CD1c-positive myeloid dendritic cell (primary cell): ENCODE measurements at regions not wholly inside any gene's neighbourhood (a gene's known extent, or its start where the extent isn't known, plus 50 kb on each side); places are given as distances from the start of the nearest gene placed in this dataset.

ENCODE experiments used
- DNase-seq: peaks from one replicate; pipeline ENCODE4 v3.0.0-alpha.2; 2016; ENCODE audit errors: extremely low spot score

- no peak for DNase-seq
These were observed 60.3 kb downstream of the DACT1 start for GRCh38 chr14:58697930-58698642.

GRCh38 chr14:58699681-58700205 lies 62.0 kb downstream of the DACT1 start:
- DNase-seq = no peak

- no peak for DNase-seq
These were observed 63.4 kb downstream of the DACT1 start for GRCh38 chr14:58701156-58701555.

GRCh38 chr14:58701604-58702003 lies 63.8 kb downstream of the DACT1 start:
- DNase-seq = no peak

GRCh38 chr14:58702441-58703160 lies 64.8 kb downstream of the DACT1 start:
- no peak for DNase-seq

GRCh38 chr14:58703161-58703506 lies 65.4 kb downstream of the DACT1 start:
- no peak for DNase-seq

GRCh38 chr14:58705066-58705465 lies 67.3 kb downstream of the DACT1 start:
- DNase-seq = no peak

- no peak for DNase-seq
These were observed 70.2 kb downstream of the DACT1 start for GRCh38 chr14:58707949-58708348.

GRCh38 chr14:58709949-58710348 lies 72.2 kb downstream of the DACT1 start:
- DNase-seq = no peak

- no peak for DNase-seq
These were observed 73.6 kb downstream of the DACT1 start for GRCh38 chr14:58711382-58711781.

GRCh38 chr14:58712357-58712756 lies 74.6 kb downstream of the DACT1 start:
- no peak for DNase-seq

- no peak for DNase-seq
These were observed 75.9 kb downstream of the DACT1 start for GRCh38 chr14:58713677-58714076.

- no peak for DNase-seq
These were observed 78.9 kb downstream of the DACT1 start for GRCh38 chr14:58716706-58717105.

- DNase-seq = no peak
These were observed 79.4 kb downstream of the DACT1 start for GRCh38 chr14:58717211-58717610.

- DNase-seq = no peak
These were observed 80.1 kb downstream of the DACT1 start for GRCh38 chr14:58717813-58718212.

GRCh38 chr14:58718226-58719205 lies 80.8 kb downstream of the DACT1 start:
- no peak for DNase-seq

GRCh38 chr14:58721723-58722122 lies 84.0 kb downstream of the DACT1 start:
- DNase-seq = no peak

GRCh38 chr14:58722441-58722840 lies 84.7 kb downstream of the DACT1 start:
- DNase-seq = no peak

- DNase-seq = no peak
These were observed 86.4 kb downstream of the DACT1 start for GRCh38 chr14:58724206-58724605.

- DNase-seq = no peak
These were observed 86.9 kb downstream of the DACT1 start for GRCh38 chr14:58724702-58725101.

- no peak for DNase-seq
These were observed 87.5 kb downstream of the DACT1 start for GRCh38 chr14:58725226-58725625.

GRCh38 chr14:58725871-58726270 lies 88.1 kb downstream of the DACT1 start:
- no peak for DNase-seq
